H9 (cell line): ENCODE measurements at regions not wholly inside any gene's neighbourhood (a gene's known extent, or its start where the extent isn't known, plus 50 kb on each side); places are given as distances from the start of the nearest gene placed in this dataset.

Experiments used
- DNase-seq: peaks from one replicate; pipeline ENCODE4 v3.0.0-alpha.2; 2017
- H2AFZ ChIP-seq: one replicate; pipeline ENCODE4 v1.6.1; 2013; ENCODE audit warnings: mild to moderate bottlenecking, low read length, control low read depth, moderate library complexity
- H2AK5ac ChIP-seq: 2 replicates; pipeline ENCODE4 v1.6.1; 2013; ENCODE audit warnings: low read length, control low read depth, mixed read lengths; ENCODE audit not compliant: insufficient read length
- H2BK120ac ChIP-seq: one replicate; pipeline ENCODE4 v1.6.1; 2013; ENCODE audit warnings: low read depth, mild to moderate bottlenecking, low read length, control low read depth, inconsistent platforms; ENCODE audit not compliant: poor library complexity, severe bottlenecking
- H2BK12ac ChIP-seq: 2 replicates; pipeline ENCODE4 v1.6.1; 2013; ENCODE audit warnings: low read length, control low read depth, mixed read lengths, low read depth; ENCODE audit not compliant: insufficient read length
- H2BK15ac ChIP-seq: 2 replicates; pipeline ENCODE4 v1.6.1; 2013; ENCODE audit warnings: low read depth, low read length, control low read depth
- H2BK20ac ChIP-seq: one replicate; pipeline ENCODE4 v1.6.1; 2013; ENCODE audit warnings: low read depth, mild to moderate bottlenecking, low read length, control low read depth, inconsistent platforms; ENCODE audit not compliant: poor library complexity, severe bottlenecking
- H2BK5ac ChIP-seq: 2 replicates; pipeline ENCODE4 v1.6.1; 2013; ENCODE audit warnings: low read length, control low read depth, mixed read lengths; ENCODE audit not compliant: insufficient read length
- H3K14ac ChIP-seq: 2 replicates; pipeline ENCODE4 v1.6.1; 2013; ENCODE audit warnings: low read length, control low read depth; ENCODE audit not compliant: insufficient read depth
- H3K18ac ChIP-seq: 2 replicates; pipeline ENCODE4 v1.6.1; 2013; ENCODE audit warnings: low read depth, mild to moderate bottlenecking, mixed read lengths, low read length, control low read depth; ENCODE audit not compliant: insufficient read length
- H3K23ac ChIP-seq: 2 replicates; pipeline ENCODE4 v1.6.1; 2013; ENCODE audit warnings: low read length, control low read depth, mixed read lengths, low read depth; ENCODE audit not compliant: insufficient read length
- H3K23me2 ChIP-seq: 2 replicates; pipeline ENCODE4 v1.6.1; 2013; ENCODE audit warnings: low read depth, mild to moderate bottlenecking, mixed read lengths, low read length, control low read depth; ENCODE audit not compliant: insufficient read length, poor library complexity, severe bottlenecking
- H3K27ac ChIP-seq: 2 replicates; pipeline ENCODE4 v1.5.1; 2013; ENCODE audit warnings: low read length, control low read depth, mixed read lengths, low read depth; ENCODE audit not compliant: insufficient read length
- H3K27me3 ChIP-seq: 2 replicates; pipeline ENCODE4 v1.6.1; 2013; ENCODE audit warnings: low read length, control low read depth, inconsistent platforms; ENCODE audit not compliant: insufficient read depth
- H3K4ac ChIP-seq: 2 replicates; pipeline ENCODE4 v1.6.1; 2013; ENCODE audit warnings: low read depth, mild to moderate bottlenecking, control low read depth, inconsistent platforms, low read length, moderate library complexity
- H3K4me1 ChIP-seq: 2 replicates; pipeline ENCODE4 v1.6.1; 2013; ENCODE audit warnings: low read length, control low read depth, inconsistent platforms; ENCODE audit not compliant: insufficient read depth
- H3K4me2 ChIP-seq: 2 replicates; pipeline ENCODE4 v1.6.1; 2013; ENCODE audit warnings: low read length, control low read depth, mixed read lengths; ENCODE audit not compliant: insufficient read length, insufficient read depth
- H3K56ac ChIP-seq: 2 replicates; pipeline ENCODE4 v1.6.1; 2013; ENCODE audit warnings: low read depth, mild to moderate bottlenecking, mixed read lengths, low read length, control low read depth; ENCODE audit not compliant: insufficient read length
- H3K79me1 ChIP-seq: 2 replicates; pipeline ENCODE4 v1.6.1; 2013; ENCODE audit warnings: low read depth, mild to moderate bottlenecking, moderate library complexity, low read length, control low read depth, inconsistent platforms; ENCODE audit not compliant: insufficient read depth, poor library complexity, severe bottlenecking
- H3K79me2 ChIP-seq: 2 replicates; pipeline ENCODE4 v1.6.1; 2013; ENCODE audit warnings: low read length, control low read depth, inconsistent platforms; ENCODE audit not compliant: insufficient read depth
- H3K9ac ChIP-seq: 2 replicates; pipeline ENCODE4 v1.6.1; 2013; ENCODE audit warnings: low read length, control low read depth, mixed read lengths; ENCODE audit not compliant: insufficient read length; ENCODE audit errors: extremely low read depth
- H3K9me3 ChIP-seq: one replicate; pipeline ENCODE4 v1.6.1; 2013; ENCODE audit warnings: low read depth, low read length, inconsistent platforms; ENCODE audit not compliant: control insufficient read depth
- H3T11ph ChIP-seq: one replicate; pipeline ENCODE4 v1.6.1; 2013; ENCODE audit warnings: mild to moderate bottlenecking, low read length, control low read depth, inconsistent platforms
- H4K20me1 ChIP-seq: one replicate; pipeline ENCODE4 v1.6.1; 2013; ENCODE audit not compliant: control insufficient read depth, insufficient read length, insufficient read depth
- H4K5ac ChIP-seq: 2 replicates; pipeline ENCODE4 v1.6.1; 2013; ENCODE audit warnings: low read depth, mild to moderate bottlenecking, mixed read lengths, low read length, control low read depth; ENCODE audit not compliant: insufficient read length
- H4K8ac ChIP-seq: replicated peaks from 2 replicates; pipeline ENCODE4 v1.6.1; 2013; ENCODE audit warnings: low read length, control low read depth, mixed read lengths, low read depth; ENCODE audit not compliant: insufficient read length
- H4K91ac ChIP-seq: 2 replicates; pipeline ENCODE4 v1.6.1; 2013; ENCODE audit warnings: low read depth, mild to moderate bottlenecking, moderate library complexity, mixed read lengths, low read length, control low read depth; ENCODE audit not compliant: insufficient read length
- H3K27ac Mint-ChIP-seq, 3 experiments: 2 replicates in 2 of 3; 3 replicates in 1 of 3; pipeline ENCODE4 v1.8.0; 2020 to 2021; ENCODE audit warnings: mixed read lengths in 3 of 3, mild to moderate bottlenecking in 1 of 3, moderate library complexity in 1 of 3
- H3K27me3 Mint-ChIP-seq: 2 replicates; pipeline ENCODE4 v1.8.0; 2021; ENCODE audit warnings: low read depth, mild to moderate bottlenecking, moderate library complexity, mixed read lengths
- H3K36me3 Mint-ChIP-seq, 3 experiments: 2 replicates in 2 of 3; 3 replicates in 1 of 3; pipeline ENCODE4 v1.8.0; 2020 to 2021; ENCODE audit warnings: low read depth in 3 of 3, mixed read lengths in 3 of 3; ENCODE audit not compliant: insufficient read depth in 1 of 3
- H3K4me1 Mint-ChIP-seq, 2 experiments: 2 replicates each; pipeline ENCODE4 v1.8.0; 2020; ENCODE audit warnings: mixed read lengths in 2 of 2
- H3K4me3 Mint-ChIP-seq, 2 experiments: 2 replicates in 1 of 2; 3 replicates in 1 of 2; pipeline ENCODE4 v1.8.0; 2020 to 2021; ENCODE audit warnings: mild to moderate bottlenecking in 2 of 2, mixed read lengths in 2 of 2, moderate library complexity in 1 of 2
- H3K9me3 Mint-ChIP-seq, 2 experiments: 2 replicates in 1 of 2; 3 replicates in 1 of 2; pipeline ENCODE4 v1.8.0; 2020; ENCODE audit warnings: mild to moderate bottlenecking in 2 of 2, mixed read lengths in 2 of 2, moderate library complexity in 1 of 2
- CTCF ChIP-seq: fragments of 200-600 bp; sonication (generic); conservative IDR thresholded peaks from 3 replicates; pipeline ENCODE4 v1.8.0; 2021; ENCODE audit warnings: antibody characterized with exemption, mild to moderate bottlenecking

GRCh38 chr9:85264695-85265094 is 477.1 kb downstream of the AGTPBP1 start:
- H2BK12ac ChIP-seq, result no peak overlapping the region
- H3K9me3 ChIP-seq, result no peaks in the 10 kb centered on the region
- no peak overlapping the region for H2AFZ ChIP-seq
- H3K23me2 ChIP-seq, result no peaks in the 10 kb centered on the region
- no peaks in the 10 kb centered on the region for H3K27me3 ChIP-seq
- no peaks in the 10 kb centered on the region for H3K79me2 ChIP-seq
- H4K20me1 ChIP-seq, result no peaks in the 10 kb centered on the region
- H3K4me1 Mint-ChIP-seq, result peaks cover 8 to 16% of the 10 kb centered on the region in 2 experiments
- no peak overlapping the region for H2BK5ac ChIP-seq
- H2AK5ac ChIP-seq, result no peak overlapping the region
- no peak overlapping the region for H2BK120ac ChIP-seq
- H3K9ac ChIP-seq, result no peak overlapping the region
- no peaks in the 10 kb centered on the region for H3K9me3 Mint-ChIP-seq
- DNase-seq, result no peak
- no peak overlapping the region for H3K27ac ChIP-seq
- H3K23ac ChIP-seq, result no peak overlapping the region
- no peak overlapping the region for H3K56ac ChIP-seq
- H4K5ac ChIP-seq, result no peak overlapping the region
- H4K91ac ChIP-seq, result no peak overlapping the region
- H3K4me3 Mint-ChIP-seq, result no peak overlapping the region
- no peak overlapping the region for H3T11ph ChIP-seq
- H4K8ac ChIP-seq, result no peak overlapping the region
- H3K14ac ChIP-seq, result no peak overlapping the region
- peaks cover 5% of the 10 kb centered on the region for H3K4me1 ChIP-seq
- H3K27me3 Mint-ChIP-seq, result peaks cover 1% of the 10 kb centered on the region; the same call in 1 of the 2 replicates
- H3K36me3 Mint-ChIP-seq, result no peaks in the 10 kb centered on the region
- H3K4ac ChIP-seq, result no peak overlapping the region
- no peak overlapping the region for H3K27ac Mint-ChIP-seq
- no peak overlapping the region for H3K18ac ChIP-seq
- H2BK20ac ChIP-seq, result no peak overlapping the region
- no peak for TF ChIP-seq CTCF
- no peak overlapping the region for H3K4me2 ChIP-seq
- no peaks in the 10 kb centered on the region for H3K79me1 ChIP-seq
- H2BK15ac ChIP-seq, result no peak overlapping the region
